ENCODE measurements at regions not wholly inside any gene's neighbourhood (a gene's known extent, or its start where the extent isn't known, plus 50 kb on each side); places are given as distances from the start of the nearest gene placed in this dataset.

DNA sequence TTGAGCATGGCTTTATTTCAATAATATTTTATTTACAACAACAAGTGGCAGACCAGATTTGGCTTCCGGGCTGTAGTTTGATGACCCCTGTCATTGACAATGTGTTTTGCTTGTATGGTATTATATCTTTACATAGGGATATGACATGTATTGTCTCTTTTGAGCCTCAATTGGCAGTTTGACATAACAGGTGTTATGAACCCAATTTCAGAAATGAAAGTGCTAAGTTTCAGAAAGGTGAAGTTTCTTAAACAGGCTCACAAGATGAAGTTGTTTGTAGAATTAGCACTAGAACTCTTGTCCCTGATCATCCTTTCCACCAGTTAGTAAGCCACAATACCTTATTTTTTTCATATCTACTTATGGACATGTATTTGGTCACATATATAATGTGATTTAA lies 303.0 kb upstream of the GRIA1 start:
- TF ChIP-seq, protein P1, sequence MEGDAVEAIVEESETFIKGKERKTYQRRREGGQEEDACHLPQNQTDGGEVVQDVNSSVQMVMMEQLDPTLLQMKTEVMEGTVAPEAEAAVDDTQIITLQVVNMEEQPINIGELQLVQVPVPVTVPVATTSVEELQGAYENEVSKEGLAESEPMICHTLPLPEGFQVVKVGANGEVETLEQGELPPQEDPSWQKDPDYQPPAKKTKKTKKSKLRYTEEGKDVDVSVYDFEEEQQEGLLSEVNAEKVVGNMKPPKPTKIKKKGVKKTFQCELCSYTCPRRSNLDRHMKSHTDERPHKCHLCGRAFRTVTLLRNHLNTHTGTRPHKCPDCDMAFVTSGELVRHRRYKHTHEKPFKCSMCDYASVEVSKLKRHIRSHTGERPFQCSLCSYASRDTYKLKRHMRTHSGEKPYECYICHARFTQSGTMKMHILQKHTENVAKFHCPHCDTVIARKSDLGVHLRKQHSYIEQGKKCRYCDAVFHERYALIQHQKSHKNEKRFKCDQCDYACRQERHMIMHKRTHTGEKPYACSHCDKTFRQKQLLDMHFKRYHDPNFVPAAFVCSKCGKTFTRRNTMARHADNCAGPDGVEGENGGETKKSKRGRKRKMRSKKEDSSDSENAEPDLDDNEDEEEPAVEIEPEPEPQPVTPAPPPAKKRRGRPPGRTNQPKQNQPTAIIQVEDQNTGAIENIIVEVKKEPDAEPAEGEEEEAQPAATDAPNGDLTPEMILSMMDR (IDR thresholded peaks at IDR 0.05; ENCODE audit: insufficient read depth, low read length) = no peak
- TF ChIP-seq, protein P2, sequence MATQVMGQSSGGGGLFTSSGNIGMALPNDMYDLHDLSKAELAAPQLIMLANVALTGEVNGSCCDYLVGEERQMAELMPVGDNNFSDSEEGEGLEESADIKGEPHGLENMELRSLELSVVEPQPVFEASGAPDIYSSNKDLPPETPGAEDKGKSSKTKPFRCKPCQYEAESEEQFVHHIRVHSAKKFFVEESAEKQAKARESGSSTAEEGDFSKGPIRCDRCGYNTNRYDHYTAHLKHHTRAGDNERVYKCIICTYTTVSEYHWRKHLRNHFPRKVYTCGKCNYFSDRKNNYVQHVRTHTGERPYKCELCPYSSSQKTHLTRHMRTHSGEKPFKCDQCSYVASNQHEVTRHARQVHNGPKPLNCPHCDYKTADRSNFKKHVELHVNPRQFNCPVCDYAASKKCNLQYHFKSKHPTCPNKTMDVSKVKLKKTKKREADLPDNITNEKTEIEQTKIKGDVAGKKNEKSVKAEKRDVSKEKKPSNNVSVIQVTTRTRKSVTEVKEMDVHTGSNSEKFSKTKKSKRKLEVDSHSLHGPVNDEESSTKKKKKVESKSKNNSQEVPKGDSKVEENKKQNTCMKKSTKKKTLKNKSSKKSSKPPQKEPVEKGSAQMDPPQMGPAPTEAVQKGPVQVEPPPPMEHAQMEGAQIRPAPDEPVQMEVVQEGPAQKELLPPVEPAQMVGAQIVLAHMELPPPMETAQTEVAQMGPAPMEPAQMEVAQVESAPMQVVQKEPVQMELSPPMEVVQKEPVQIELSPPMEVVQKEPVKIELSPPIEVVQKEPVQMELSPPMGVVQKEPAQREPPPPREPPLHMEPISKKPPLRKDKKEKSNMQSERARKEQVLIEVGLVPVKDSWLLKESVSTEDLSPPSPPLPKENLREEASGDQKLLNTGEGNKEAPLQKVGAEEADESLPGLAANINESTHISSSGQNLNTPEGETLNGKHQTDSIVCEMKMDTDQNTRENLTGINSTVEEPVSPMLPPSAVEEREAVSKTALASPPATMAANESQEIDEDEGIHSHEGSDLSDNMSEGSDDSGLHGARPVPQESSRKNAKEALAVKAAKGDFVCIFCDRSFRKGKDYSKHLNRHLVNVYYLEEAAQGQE (IDR thresholded peaks at IDR 0.05; ENCODE audit: insufficient replicate concordance, low read depth) = no peak
